Breast epithelium (tissue), 3 donors: ENCODE measurements at regions not wholly inside any gene's neighbourhood (a gene's known extent, or its start where the extent isn't known, plus 50 kb on each side); places are given as distances from the start of the nearest gene placed in this dataset.

Experiments
- CTCF ChIP-seq, 3 donors: fragments of 450-650 bp; IDR thresholded peaks; one replicate each; pipeline ENCODE4 v1.5.1; 2016 to 2017; ENCODE audit warnings: antibody characterized with exemption in 3 of 3, mild to moderate bottlenecking in 3 of 3, moderate library complexity in 3 of 3
- POLR2A ChIP-seq: fragments of 450-650 bp; IDR thresholded peaks from one replicate; pipeline ENCODE4 v1.6.1; 2016; ENCODE audit warnings: antibody characterized with exemption, mild to moderate bottlenecking, moderate library complexity
- POLR2AphosphoS5 ChIP-seq, 3 donors: sonication (generic); formaldehyde crosslinking; IDR thresholded peaks; one replicate each; pipeline ENCODE4 v1.6.1; 2017; ENCODE audit warnings: antibody characterized with exemption in 3 of 3

GRCh38 chr6:146895101-146895771 is 296.5 kb downstream of the ADGB start:
- TF ChIP-seq CTCF (IDR thresholded peaks at IDR 0.05): no peak
- no peak for TF ChIP-seq POLR2A
- no peak for TF ChIP-seq POLR2AphosphoS5 (IDR thresholded peaks at IDR 0.05)
